HK-2 (cell line): ENCODE measurements at regions not wholly inside any gene's neighbourhood (a gene's known extent, or its start where the extent isn't known, plus 50 kb on each side); places are given as distances from the start of the nearest gene placed in this dataset.
A peak's percentile ranks its signal among the peaks of the same experiment; 100 is the strongest.

ENCODE experiments used
- DNase-seq: peaks from one replicate; pipeline ENCODE4 v3.0.0-alpha.2; 2018; ENCODE audit not compliant: unreplicated experiment

DNA sequence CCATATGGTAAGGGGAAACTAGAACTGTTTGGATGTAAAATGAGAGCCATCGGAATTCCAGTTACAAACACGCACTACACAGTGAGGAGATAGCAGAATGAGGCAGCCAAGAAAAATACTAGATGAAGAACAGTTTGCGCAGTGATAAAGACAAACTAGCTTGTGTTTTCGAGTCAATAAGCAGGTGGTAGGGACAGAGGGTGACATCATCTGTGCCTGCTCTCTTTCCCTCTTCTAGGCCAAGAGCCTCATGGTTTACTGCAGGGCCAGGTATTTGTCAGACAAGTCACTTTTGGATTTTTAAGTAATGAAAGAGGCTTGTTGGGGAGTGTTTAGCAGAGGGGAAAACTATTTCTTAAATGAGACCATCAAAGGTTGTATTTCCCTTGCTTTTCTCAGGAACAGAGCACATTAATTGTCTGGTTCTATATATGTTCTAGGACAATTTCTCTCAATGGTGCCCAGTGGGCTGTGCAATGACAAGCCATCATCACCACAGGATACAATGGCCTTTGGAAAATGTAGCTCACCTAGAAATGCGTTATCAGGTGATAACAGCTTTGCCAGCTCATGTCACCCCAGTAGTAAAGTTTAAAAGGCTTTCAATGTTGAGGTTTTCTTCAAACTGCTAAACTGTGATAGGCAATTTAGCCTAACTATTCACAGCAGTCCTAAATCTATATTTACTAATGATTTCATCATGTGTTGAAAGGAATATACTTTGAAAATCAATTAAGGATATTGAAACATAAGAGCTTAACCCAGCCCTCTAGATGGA is 1210.3 kb upstream of the ZEB2 start:
- DNase-seq, result no peak

- DNase-seq, result no peak
Observed at GRCh38 chr2:145729481-145729880, 1209.6 kb upstream of the ZEB2 start.

- no peak for DNase-seq
Observed at GRCh38 chr2:145728511-145728910, 1208.6 kb upstream of the ZEB2 start.

DNA sequence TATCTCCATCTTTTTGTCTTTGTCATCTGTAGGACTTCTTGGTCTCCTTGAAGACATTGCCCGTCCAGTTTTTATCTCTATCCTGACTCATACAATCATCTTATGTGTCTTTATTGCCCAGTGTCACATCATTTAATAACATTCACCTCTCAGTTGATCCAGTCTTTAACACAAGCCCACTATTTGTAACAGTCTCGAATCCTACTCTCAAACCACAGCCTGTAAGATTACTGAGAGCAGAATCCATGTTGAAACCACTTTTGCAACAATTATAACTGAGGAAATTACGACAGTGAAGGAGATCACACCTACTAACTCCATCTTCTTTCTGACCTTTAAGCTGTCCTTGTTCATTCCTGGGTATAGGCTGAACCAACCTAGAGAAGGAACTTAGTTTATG is 1206.0 kb upstream of the ZEB2 start:
- DNase-seq, result no peak

DNA sequence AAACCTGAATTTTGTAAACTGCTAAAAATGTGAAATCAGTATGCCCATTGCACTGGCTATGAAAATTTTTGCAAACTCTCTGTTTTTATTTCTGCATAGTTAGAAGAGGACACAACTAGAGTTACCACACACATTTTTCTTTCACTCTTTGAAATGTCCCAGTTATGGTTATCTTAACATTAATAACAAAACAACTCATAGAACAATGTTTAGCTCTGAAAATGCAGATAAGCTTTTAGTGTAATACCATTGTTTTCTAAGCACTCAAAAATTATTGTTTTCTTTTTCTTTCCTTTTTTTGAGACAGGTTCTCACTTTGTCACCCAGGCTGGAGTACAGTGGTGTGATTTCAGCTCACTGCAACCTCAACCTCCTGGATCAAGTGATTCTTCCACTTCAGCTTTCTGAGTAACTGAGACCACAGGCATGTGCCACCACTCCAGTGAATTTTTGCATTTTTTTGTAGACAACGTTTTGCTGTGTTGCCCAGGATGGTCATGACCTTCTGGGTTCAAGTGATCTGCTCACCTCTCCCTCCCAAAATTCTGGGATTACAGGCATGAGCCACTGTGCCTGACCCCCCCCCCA is 1204.5 kb upstream of the ZEB2 start:
- no peak for DNase-seq

GRCh38 chr2:145723872-145724271 is 1204.0 kb upstream of the ZEB2 start:
- no peak for DNase-seq

- no peak for DNase-seq
Observed at GRCh38 chr2:145721681-145722080, 1201.8 kb upstream of the ZEB2 start.

DNA sequence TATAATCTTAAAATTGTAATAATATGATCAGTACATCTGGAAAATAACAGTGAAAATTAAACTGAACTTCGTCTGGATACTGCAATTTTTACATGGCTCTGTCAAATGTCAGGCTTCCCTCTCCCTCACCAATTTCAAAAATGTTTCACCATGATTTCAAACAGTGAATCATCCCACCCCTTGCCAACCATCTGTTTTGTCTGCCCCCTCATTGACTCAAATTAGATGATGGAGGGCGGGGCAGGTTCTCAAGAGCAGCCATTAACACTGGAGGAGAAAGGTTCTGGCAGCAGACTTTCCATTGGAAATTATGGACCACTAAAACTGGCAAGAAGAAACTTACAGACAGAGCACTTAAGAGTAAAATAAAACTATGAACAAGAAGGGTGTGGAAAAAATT is 1195.7 kb upstream of the ZEB2 start:
- DNase-seq, result no peak

- DNase-seq, result no peak
Observed at GRCh38 chr2:145710303-145710702, 1190.4 kb upstream of the ZEB2 start.

DNA sequence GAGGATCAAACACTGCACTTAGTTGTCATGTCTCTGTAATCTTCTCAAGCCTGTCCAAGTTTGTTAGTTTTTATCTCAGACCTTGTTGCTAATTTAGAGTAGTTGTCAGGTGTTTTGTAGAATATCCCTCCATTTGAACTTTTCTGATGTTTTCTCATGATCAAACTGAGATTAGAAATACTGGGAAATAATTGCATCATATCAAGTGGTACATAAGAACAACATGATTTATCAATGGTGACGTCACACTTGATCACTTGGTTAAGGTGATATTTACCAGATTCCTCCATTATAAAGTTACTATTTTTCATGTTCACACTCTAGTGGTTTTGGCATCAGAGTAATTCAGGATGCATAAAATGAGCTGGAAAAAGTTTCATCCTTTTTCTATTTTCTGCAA is 1182.4 kb upstream of the ZEB2 start:
- DNase-seq, result no peak

DNA sequence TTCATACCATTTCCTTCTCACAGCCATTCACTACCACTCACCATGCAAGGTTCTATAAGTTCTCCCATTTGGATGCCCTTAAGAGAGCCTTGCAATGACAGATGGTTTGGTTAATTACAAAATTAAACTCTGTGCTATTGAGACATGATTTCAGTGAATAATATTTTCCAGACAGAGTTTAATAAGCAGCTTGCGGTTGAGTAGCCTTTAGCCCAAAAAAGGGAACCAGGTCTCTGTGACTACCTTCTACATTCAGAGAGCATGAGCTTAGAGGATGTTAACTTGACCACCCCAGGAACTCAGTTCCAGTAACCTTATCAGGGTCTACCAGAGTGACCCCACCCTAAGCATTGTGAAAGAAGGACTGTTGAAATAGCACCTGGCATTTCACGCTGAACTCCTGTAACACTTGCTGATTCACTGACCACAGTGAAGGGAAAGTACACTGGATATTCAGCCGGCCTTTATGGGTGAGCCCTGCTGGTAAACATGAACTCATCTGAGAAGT is 1173.1 kb upstream of the ZEB2 start:
- DNase-seq, result peak; percentile 16

DNA sequence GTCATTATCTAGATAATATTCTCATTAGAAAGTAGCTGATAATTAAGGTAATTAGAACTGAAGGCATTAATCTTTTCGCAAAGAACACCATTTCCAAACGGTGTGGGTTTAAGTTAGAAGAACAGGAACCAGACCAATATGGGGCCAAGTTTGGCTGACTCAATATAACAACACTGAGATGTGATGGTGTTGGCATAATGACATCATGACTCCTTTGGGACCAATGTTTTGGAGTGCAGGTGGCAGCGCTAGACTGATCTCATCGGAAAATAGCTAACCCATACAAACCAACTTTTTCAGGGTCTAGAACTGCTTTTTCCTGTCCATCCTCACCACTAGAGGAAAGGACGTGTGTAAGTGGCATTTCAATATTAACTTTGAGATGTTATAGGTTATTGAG is 1171.7 kb upstream of the ZEB2 start:
- no peak for DNase-seq

GRCh38 chr2:145690183-145690778 is 1170.4 kb upstream of the ZEB2 start:
- no peak for DNase-seq

DNA sequence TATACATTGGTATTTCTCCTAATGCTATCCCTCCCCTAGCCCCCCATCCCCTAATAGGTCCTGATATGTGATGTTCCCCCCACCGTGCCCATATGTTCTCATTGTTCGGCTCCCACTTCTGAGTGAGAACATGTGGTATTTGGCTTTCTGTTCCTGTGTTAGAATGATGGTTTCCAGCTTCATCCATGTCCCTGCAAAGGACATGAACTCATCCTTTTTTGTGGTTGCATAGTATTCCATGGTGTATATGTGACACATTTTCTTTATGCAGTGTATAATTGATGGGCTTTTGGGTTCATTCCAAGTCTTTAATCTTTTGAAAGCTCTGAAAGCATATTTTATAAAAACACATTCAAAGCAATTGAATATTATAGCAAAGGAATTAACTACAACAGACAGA is 1169.4 kb upstream of the ZEB2 start:
- no peak for DNase-seq

- no peak for DNase-seq
Observed at GRCh38 chr2:145688156-145688555, 1168.2 kb upstream of the ZEB2 start.

- no peak for DNase-seq
Observed at GRCh38 chr2:145687442-145688134, 1167.7 kb upstream of the ZEB2 start.

GRCh38 chr2:145685383-145686050 is 1165.6 kb upstream of the ZEB2 start:
- no peak for DNase-seq

- DNase-seq, result no peak
Observed at GRCh38 chr2:145682546-145683157, 1162.7 kb upstream of the ZEB2 start.

- DNase-seq, result no peak
Observed at GRCh38 chr2:145680276-145680675, 1160.4 kb upstream of the ZEB2 start.

DNA sequence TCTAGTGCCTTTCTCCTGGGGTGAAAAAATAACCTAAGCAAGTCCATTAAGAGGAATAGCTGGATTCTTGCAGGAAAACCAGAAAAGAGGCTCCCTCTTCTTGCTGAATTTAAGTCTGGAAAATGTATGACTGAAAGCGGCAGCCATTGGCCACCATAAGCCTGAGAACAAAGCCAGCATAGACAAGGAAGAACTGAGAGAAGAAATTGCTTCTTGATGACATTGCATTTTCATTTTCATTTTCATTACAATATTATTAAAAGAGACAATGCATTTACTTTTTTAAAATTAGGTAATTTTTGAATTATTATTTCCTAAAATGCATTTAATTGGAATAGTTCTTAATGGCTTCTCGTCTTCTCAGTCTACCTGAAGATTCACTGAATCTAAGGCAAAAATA is 1157.5 kb upstream of the ZEB2 start:
- no peak for DNase-seq

DNA sequence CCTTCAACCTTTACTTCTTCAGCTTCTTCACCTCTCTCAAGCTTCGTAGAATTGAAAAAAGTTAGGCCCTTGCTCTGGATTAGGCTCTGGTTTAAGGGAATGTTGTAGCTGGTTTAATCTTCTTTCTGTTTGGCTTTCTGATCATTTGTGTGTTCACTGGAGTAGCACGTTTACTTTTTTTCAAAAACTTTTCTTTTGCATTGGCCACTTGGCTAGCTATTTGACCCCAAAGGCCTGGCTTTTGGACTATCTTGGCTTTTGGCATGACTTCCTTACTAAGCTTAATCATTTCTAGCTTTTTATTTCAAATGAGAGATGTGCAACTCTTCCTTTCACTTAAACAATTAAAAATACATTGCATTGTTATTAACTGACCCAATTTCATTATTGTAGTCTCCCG is 1154.8 kb upstream of the ZEB2 start:
- DNase-seq, result no peak

GRCh38 chr2:145669301-145669700 is 1149.4 kb upstream of the ZEB2 start:
- DNase-seq, result no peak
